ENCODE measurements at regions not wholly inside any gene's neighbourhood (a gene's known extent, or its start where the extent isn't known, plus 50 kb on each side); places are given as distances from the start of the nearest gene placed in this dataset.

DNA sequence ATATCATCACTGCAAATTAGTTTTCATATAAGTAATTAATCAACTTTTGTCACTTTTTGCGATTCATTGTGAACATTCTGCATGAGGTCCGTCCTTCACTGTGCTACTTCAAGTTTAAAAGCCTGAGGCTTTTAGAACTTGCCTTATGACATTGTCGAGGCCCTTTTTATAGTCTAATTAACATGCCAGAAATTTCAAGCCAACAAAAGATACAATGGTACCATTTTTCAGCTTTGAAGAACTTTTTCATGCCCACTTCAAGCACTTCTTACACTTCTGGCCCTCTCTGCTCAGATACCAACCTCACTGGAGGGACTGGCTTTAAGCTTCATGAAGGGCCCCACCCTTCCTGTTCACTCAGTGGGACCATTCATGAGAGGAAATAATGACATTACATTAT is 323.1 kb downstream of the TPBG start:
- TF ChIP-seq, protein P1, sequence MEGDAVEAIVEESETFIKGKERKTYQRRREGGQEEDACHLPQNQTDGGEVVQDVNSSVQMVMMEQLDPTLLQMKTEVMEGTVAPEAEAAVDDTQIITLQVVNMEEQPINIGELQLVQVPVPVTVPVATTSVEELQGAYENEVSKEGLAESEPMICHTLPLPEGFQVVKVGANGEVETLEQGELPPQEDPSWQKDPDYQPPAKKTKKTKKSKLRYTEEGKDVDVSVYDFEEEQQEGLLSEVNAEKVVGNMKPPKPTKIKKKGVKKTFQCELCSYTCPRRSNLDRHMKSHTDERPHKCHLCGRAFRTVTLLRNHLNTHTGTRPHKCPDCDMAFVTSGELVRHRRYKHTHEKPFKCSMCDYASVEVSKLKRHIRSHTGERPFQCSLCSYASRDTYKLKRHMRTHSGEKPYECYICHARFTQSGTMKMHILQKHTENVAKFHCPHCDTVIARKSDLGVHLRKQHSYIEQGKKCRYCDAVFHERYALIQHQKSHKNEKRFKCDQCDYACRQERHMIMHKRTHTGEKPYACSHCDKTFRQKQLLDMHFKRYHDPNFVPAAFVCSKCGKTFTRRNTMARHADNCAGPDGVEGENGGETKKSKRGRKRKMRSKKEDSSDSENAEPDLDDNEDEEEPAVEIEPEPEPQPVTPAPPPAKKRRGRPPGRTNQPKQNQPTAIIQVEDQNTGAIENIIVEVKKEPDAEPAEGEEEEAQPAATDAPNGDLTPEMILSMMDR (IDR thresholded peaks at IDR 0.05): no peak
- TF ChIP-seq POLR2A (IDR thresholded peaks at IDR 0.05): no peak
